ENCODE measurements at regions not wholly inside any gene's neighbourhood (a gene's known extent, or its start where the extent isn't known, plus 50 kb on each side); places are given as distances from the start of the nearest gene placed in this dataset.

DNA sequence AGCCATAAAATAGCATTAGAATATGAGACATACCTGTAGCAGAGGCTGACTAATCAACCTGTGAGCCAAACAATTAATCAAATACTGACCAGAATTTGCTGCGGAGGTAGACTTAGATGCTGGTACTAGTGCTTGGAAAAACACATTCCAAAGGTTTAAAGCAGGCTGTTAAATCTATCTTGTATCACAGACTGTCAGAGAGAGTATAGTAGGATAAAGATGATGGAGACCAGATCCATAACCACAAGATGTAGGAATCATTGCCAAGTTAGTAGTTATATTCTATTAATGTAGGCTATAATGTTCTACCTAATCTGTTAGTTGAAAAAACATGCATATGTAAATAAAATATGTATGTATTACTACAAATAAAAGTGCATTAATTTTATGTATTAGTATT is 726.2 kb downstream of the SLC6A15 start:
- no peak overlapping the region for H2AFZ ChIP-seq (ENCODE audit: low read length)
- H4K5ac ChIP-seq (ENCODE audit: insufficient read length, low read depth, low read length): no peak overlapping the region
- H4K8ac ChIP-seq (ENCODE audit: extremely low read depth, insufficient read depth, low read length): no peak overlapping the region
- peaks cover 2% of the 10 kb centered on the region; the same call in 1 of the 2 replicates for H3K23me2 ChIP-seq (ENCODE audit: low read depth, low read length)
- H3K27me3 ChIP-seq (replicated peaks in 1 of 4; ENCODE audit: control insufficient read depth in 3 of 4, extremely low read depth in 1 of 4, insufficient read depth in 3 of 4, low read length in 3 of 4): no peaks in the 10 kb centered on the region
- TF ChIP-seq SP2 (IDR thresholded peaks at IDR 0.05; ENCODE audit: low read length) (no peak), BCL11A (IDR thresholded peaks at IDR 0.05; ENCODE audit: low read depth in 2 of 2, low read length in 2 of 2) (no peak), EP300 (IDR thresholded peaks at IDR 0.05; ENCODE audit: borderline replicate concordance in 1 of 2, low read depth in 2 of 2, low read length in 2 of 2) (no peak)
- H3K18ac ChIP-seq (ENCODE audit: extremely low read depth, low read length): no peak overlapping the region
- no peak overlapping the region for H3K4me3 ChIP-seq (ENCODE audit: extremely low read depth in 1 of 4, insufficient read depth in 2 of 4, low read depth in 3 of 4, low read length in 4 of 4)
- no peak overlapping the region for H4K91ac ChIP-seq (replicated peaks; ENCODE audit: insufficient read length, low read length)
- H2BK20ac ChIP-seq (ENCODE audit: low read length): no peak overlapping the region
- no peak overlapping the region for H3K27ac ChIP-seq (ENCODE audit: low read depth, low read length)
- no peaks in the 10 kb centered on the region for H4K20me1 ChIP-seq (replicated peaks in 1 of 2; ENCODE audit: control insufficient read depth in 1 of 2, insufficient read depth in 2 of 2, low read length in 2 of 2)
- FAIRE-seq (no peak), DNase-seq (ENCODE audit: low read depth in 1 of 2, low spot score in 2 of 2) (no peak)
- no peaks in the 10 kb centered on the region for H3K9me3 ChIP-seq (ENCODE audit: insufficient read depth in 2 of 2, low read depth in 1 of 2, low read length in 1 of 2)
- no peak overlapping the region for H3K4ac ChIP-seq (replicated peaks; ENCODE audit: insufficient read length, low read depth, low read length)
- no peak overlapping the region for H3K56ac ChIP-seq (replicated peaks; ENCODE audit: insufficient read length, low read depth, low read length)
- no peaks in the 10 kb centered on the region for H3K79me2 ChIP-seq (ENCODE audit: control insufficient read depth in 1 of 2, insufficient read depth in 2 of 2, low read length in 2 of 2)
- ChIA-PET POLR2A (ENCODE audit: partially characterized antibody) (no interaction called here), CTCF (ENCODE audit: partially characterized antibody) (no interaction called here)
- no peak overlapping the region for H3K4me2 ChIP-seq (ENCODE audit: insufficient read depth in 1 of 2, low read depth in 2 of 2, low read length in 2 of 2)
- no peak overlapping the region for H2BK15ac ChIP-seq (ENCODE audit: low read length)
- H3K79me1 ChIP-seq (ENCODE audit: low read depth, low read length): no peaks in the 10 kb centered on the region
- no peak overlapping the region for H2AK5ac ChIP-seq (ENCODE audit: low read depth, low read length)
- no peaks in the 10 kb centered on the region for H3K4me1 ChIP-seq (replicated peaks in 1 of 4; ENCODE audit: control insufficient read depth in 3 of 4, insufficient read depth in 4 of 4, low read length in 3 of 4)
- no peaks in the 10 kb centered on the region for H3K36me3 ChIP-seq (ENCODE audit: control insufficient read depth in 2 of 4, insufficient read depth in 4 of 4, low read length in 3 of 4)
- no peak overlapping the region for H3K14ac ChIP-seq (ENCODE audit: insufficient read length)
- H2BK12ac ChIP-seq (ENCODE audit: low read depth, low read length): no peak overlapping the region
- H3K9ac ChIP-seq (replicated peaks in 1 of 4; ENCODE audit: extremely low read depth in 1 of 4, low read depth in 3 of 4, low read length in 3 of 4): no peak overlapping the region
- no peak overlapping the region for H2BK120ac ChIP-seq (replicated peaks; ENCODE audit: low read depth, low read length)
- no peak overlapping the region for H3K23ac ChIP-seq (ENCODE audit: insufficient read length)
- 97% methylated on average over 1 of the region's 1 CpG; no CpG with 5 or more reads in 1 of the 2 experiments for WGBS, 2 experiments (ENCODE audit: extremely low coverage in 1 of 2, insufficient coverage in 1 of 2, insufficient read length in 1 of 2, insufficient replicate concordance in 2 of 2, low coverage in 1 of 2, low lambda C conversion rate in 2 of 2, missing lambda C conversion rate in 1 of 2)
- H2BK5ac ChIP-seq (ENCODE audit: low read depth, low read length): no peak overlapping the region

Data from H1 (cell line).